ENCODE measurements at regions not wholly inside any gene's neighbourhood (a gene's known extent, or its start where the extent isn't known, plus 50 kb on each side); places are given as distances from the start of the nearest gene placed in this dataset.

DNA sequence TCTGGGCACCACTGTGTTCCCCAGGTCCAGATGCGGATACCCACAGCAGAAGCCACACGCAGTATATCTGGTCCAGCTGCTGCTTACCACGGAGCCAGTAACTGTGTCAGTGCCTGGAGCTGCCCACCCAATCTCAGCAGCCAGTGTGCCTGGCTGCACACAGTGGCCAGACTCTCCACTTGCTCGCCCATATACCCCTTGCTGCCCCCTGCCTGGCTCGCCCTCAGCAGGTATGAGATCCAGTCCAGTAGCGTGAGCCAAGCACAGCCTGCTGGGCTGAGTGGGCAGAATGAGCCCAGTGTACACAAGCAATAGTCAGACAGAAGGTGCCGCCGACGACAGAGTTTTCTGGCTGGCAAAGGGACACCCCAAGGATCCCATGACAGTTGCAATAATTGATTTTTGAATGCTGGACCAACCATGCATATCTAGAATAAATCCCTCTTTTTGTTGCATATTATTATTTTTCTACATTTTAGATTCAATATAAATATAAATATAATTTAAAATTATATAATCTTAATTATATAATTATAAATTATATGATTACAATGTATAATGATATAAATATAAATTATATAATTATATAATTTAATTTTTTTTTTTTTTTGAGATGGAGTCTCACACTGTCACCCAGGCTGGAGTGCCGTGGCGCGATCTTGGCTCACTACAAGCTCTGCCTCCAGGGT, 918.8 kb upstream of the MIR17HG start:
- no peak overlapping the region for H2AFZ ChIP-seq
- H3K79me2 ChIP-seq: no peaks in the 10 kb centered on the region
- no peaks in the 10 kb centered on the region for H3K27me3 ChIP-seq (ENCODE audit: control insufficient read depth, insufficient read depth, low read length)
- H3K4me2 ChIP-seq (ENCODE audit: low read length): no peak overlapping the region
- no peak overlapping the region for H3K27ac ChIP-seq
- TF ChIP-seq, protein P1, sequence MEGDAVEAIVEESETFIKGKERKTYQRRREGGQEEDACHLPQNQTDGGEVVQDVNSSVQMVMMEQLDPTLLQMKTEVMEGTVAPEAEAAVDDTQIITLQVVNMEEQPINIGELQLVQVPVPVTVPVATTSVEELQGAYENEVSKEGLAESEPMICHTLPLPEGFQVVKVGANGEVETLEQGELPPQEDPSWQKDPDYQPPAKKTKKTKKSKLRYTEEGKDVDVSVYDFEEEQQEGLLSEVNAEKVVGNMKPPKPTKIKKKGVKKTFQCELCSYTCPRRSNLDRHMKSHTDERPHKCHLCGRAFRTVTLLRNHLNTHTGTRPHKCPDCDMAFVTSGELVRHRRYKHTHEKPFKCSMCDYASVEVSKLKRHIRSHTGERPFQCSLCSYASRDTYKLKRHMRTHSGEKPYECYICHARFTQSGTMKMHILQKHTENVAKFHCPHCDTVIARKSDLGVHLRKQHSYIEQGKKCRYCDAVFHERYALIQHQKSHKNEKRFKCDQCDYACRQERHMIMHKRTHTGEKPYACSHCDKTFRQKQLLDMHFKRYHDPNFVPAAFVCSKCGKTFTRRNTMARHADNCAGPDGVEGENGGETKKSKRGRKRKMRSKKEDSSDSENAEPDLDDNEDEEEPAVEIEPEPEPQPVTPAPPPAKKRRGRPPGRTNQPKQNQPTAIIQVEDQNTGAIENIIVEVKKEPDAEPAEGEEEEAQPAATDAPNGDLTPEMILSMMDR (IDR thresholded peaks at IDR 0.05): no peak
- no peaks in the 10 kb centered on the region for H3K36me3 ChIP-seq (ENCODE audit: control insufficient read depth, insufficient read depth, low read length)
- H3K4me1 ChIP-seq: no peaks in the 10 kb centered on the region
- H3K9me3 ChIP-seq (ENCODE audit: control insufficient read depth, low read length): no peaks in the 10 kb centered on the region
- H3K9ac ChIP-seq: no peak overlapping the region
- H3K4me3 ChIP-seq (ENCODE audit: low read depth, low read length): no peak overlapping the region

DNA sequence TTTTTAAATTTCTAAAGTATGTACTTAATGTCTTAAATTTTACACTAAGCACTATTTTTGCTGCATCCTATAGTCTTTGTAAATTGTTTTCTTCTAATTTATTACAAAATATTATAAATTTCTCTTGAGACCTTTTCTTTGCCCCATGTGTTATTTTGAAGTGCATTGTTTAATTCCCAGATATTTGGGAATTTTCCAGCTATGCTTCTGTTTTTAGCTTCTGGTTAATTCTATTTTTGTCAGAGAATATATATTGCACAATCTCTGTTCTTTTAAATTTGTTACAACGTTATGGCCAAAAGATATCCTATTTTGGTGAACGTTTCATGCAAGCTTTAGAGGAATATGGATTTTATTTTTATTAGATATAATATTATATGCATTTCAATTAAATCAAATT, 917.4 kb upstream of the MIR17HG start:
- H3K27ac ChIP-seq: no peak overlapping the region
- no peak overlapping the region for H3K4me3 ChIP-seq (ENCODE audit: low read depth, low read length)
- H3K9me3 ChIP-seq (ENCODE audit: control insufficient read depth, low read length): no peaks in the 10 kb centered on the region
- no peaks in the 10 kb centered on the region for H3K27me3 ChIP-seq (ENCODE audit: control insufficient read depth, insufficient read depth, low read length)
- TF ChIP-seq, protein P1 (IDR thresholded peaks at IDR 0.05): no peak
- no peaks in the 10 kb centered on the region for H3K79me2 ChIP-seq
- H3K4me2 ChIP-seq (ENCODE audit: low read length): no peak overlapping the region
- no peaks in the 10 kb centered on the region for H3K4me1 ChIP-seq
- H3K36me3 ChIP-seq (ENCODE audit: control insufficient read depth, insufficient read depth, low read length): no peaks in the 10 kb centered on the region
- H3K9ac ChIP-seq: no peak overlapping the region
- H2AFZ ChIP-seq: no peak overlapping the region

DNA sequence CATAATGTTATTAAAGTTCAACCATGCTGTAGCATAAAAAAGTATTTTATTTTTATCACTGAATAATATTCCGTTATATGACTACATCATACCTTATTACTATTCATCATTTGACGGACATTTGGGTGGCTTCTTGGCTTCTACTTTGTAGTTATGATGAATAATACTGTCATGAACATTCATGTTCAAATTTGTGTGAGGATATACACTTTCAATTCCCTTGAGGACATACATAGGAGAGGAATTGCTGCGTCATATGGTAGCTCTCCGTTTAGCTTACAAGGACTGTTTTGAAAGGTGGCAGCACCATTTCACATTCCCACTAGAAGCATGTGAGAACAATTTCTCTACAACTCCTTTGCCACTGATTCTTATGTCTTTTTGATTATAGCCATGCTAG, 910.8 kb upstream of the MIR17HG start:
- no peaks in the 10 kb centered on the region for H3K4me1 ChIP-seq
- TF ChIP-seq, protein P1 (IDR thresholded peaks at IDR 0.05): no peak
- H3K79me2 ChIP-seq: no peaks in the 10 kb centered on the region
- no peaks in the 10 kb centered on the region for H3K36me3 ChIP-seq (ENCODE audit: control insufficient read depth, insufficient read depth, low read length)
- no peak overlapping the region for H3K9ac ChIP-seq
- no peaks in the 10 kb centered on the region for H3K27me3 ChIP-seq (ENCODE audit: control insufficient read depth, insufficient read depth, low read length)
- no peak overlapping the region for H3K4me3 ChIP-seq (ENCODE audit: low read depth, low read length)
- no peaks in the 10 kb centered on the region for H3K9me3 ChIP-seq (ENCODE audit: control insufficient read depth, low read length)
- no peak overlapping the region for H3K4me2 ChIP-seq (ENCODE audit: low read length)
- H2AFZ ChIP-seq: no peak overlapping the region
- no peak overlapping the region for H3K27ac ChIP-seq

DNA sequence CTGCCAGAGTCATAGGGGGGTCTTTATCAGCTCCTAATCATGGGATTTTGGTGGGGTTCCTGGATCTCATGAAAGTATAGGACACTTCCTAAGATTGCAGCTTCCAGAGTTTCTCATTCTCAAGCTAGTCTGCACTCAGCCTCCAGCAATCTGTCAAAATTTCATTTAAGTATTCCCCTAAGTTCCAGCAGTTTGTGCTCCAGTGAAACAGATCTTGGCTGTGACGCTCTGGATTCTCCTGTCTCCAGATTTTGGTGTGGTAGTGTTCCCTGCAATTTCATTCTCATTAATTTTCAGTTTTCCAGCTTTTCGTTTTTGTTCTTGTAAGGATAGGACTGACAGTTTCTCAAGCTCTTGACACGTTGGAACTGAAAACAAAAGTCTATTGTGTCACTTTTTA, 908.9 kb upstream of the MIR17HG start:
- no peak overlapping the region for H3K27ac ChIP-seq
- H2AFZ ChIP-seq: no peak overlapping the region
- no peak overlapping the region for H3K9ac ChIP-seq
- no peaks in the 10 kb centered on the region for H3K36me3 ChIP-seq (ENCODE audit: control insufficient read depth, insufficient read depth, low read length)
- H3K4me2 ChIP-seq (ENCODE audit: low read length): no peak overlapping the region
- no peaks in the 10 kb centered on the region for H3K4me1 ChIP-seq
- no peaks in the 10 kb centered on the region for H3K9me3 ChIP-seq (ENCODE audit: control insufficient read depth, low read length)
- H3K27me3 ChIP-seq (ENCODE audit: control insufficient read depth, insufficient read depth, low read length): no peaks in the 10 kb centered on the region
- H3K79me2 ChIP-seq: no peaks in the 10 kb centered on the region
- TF ChIP-seq, protein P1 (IDR thresholded peaks at IDR 0.05): no peak
- H3K4me3 ChIP-seq (ENCODE audit: low read depth, low read length): no peak overlapping the region

DNA sequence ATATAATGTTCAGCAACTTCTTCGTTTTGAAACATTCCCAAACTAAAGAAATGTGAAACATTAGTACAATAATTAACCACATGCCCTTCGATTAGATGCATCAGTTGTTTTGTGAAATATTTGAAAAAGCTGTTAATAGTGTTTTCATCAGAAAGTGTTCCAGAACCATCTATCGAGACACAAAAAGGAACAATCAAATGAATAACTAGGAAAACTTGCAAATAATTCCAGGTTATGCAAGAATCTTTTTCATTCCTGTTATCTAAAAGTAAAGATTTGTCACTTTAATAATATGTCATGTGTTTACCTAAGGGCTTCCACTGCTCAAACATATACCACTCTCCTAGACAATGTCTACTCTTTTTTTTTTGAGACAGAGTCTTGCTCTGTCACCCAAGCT, 904.2 kb upstream of the MIR17HG start:
- no peak overlapping the region for H3K4me2 ChIP-seq (ENCODE audit: low read length)
- H3K9me3 ChIP-seq (ENCODE audit: control insufficient read depth, low read length): no peaks in the 10 kb centered on the region
- H3K27me3 ChIP-seq (ENCODE audit: control insufficient read depth, insufficient read depth, low read length): no peaks in the 10 kb centered on the region
- no peaks in the 10 kb centered on the region for H3K4me1 ChIP-seq
- TF ChIP-seq, protein P1 (IDR thresholded peaks at IDR 0.05): no peak
- H3K27ac ChIP-seq: no peak overlapping the region
- no peaks in the 10 kb centered on the region for H3K36me3 ChIP-seq (ENCODE audit: control insufficient read depth, insufficient read depth, low read length)
- no peak overlapping the region for H3K9ac ChIP-seq
- no peak overlapping the region for H3K4me3 ChIP-seq (ENCODE audit: low read depth, low read length)
- no peak overlapping the region for H2AFZ ChIP-seq
- no peaks in the 10 kb centered on the region for H3K79me2 ChIP-seq

Data from parathyroid adenoma (tissue), 2 donors.